UCSD-AML1 (cell line): ENCODE measurements at regions not wholly inside any gene's neighbourhood (a gene's known extent, or its start where the extent isn't known, plus 50 kb on each side); places are given as distances from the start of the nearest gene placed in this dataset.
"Not testable (repeated sequence)": the region's sequence is repeated elsewhere in the genome, so short reads cannot be mapped to it uniquely, and the experiment has no call there.

Source experiments
- DNase-seq: peaks from one replicate; lab custom pipeline; 2025; ENCODE audit not compliant: unreplicated experiment; lab: John Stamatoyannopoulos, UW

GRCh38 chr2:142395291-142395690 is 264.5 kb upstream of the LRP1B start:
- no peak for DNase-seq

GRCh38 chr2:142380372-142380771 is 249.6 kb upstream of the LRP1B start:
- no peak for DNase-seq

GRCh38 chr2:142362069-142362468 is 231.3 kb upstream of the LRP1B start:
- DNase-seq: not testable (repeated sequence)

GRCh38 chr2:142347751-142348150 is 216.9 kb upstream of the LRP1B start:
- no peak for DNase-seq

GRCh38 chr2:142339261-142339660 is 208.4 kb upstream of the LRP1B start:
- DNase-seq: no peak

GRCh38 chr2:142332196-142332595 is 201.4 kb upstream of the LRP1B start:
- DNase-seq: no peak

- no peak for DNase-seq
These were observed 199.6 kb upstream of the LRP1B start for GRCh38 chr2:142330458-142330857.

GRCh38 chr2:142325870-142326269 is 195.1 kb upstream of the LRP1B start:
- no peak for DNase-seq

- no peak for DNase-seq
These were observed 192.4 kb upstream of the LRP1B start for GRCh38 chr2:142323206-142323605.

GRCh38 chr2:142321706-142322280 is 191.0 kb upstream of the LRP1B start:
- DNase-seq: no peak

- no peak for DNase-seq
These were observed 189.3 kb upstream of the LRP1B start for GRCh38 chr2:142320067-142320466.

GRCh38 chr2:142316049-142316448 is 185.2 kb upstream of the LRP1B start:
- DNase-seq: no peak

- no peak for DNase-seq
These were observed 184.5 kb upstream of the LRP1B start for GRCh38 chr2:142315346-142315745.

- no peak for DNase-seq
These were observed 183.3 kb upstream of the LRP1B start for GRCh38 chr2:142314164-142314563.

- no peak for DNase-seq
These were observed 179.7 kb upstream of the LRP1B start for GRCh38 chr2:142310530-142310929.

- DNase-seq: no peak
These were observed 177.9 kb upstream of the LRP1B start for GRCh38 chr2:142308744-142309143.

GRCh38 chr2:142307616-142308115 is 176.8 kb upstream of the LRP1B start:
- DNase-seq: no peak

GRCh38 chr2:142307086-142307485 is 176.3 kb upstream of the LRP1B start:
- DNase-seq: no peak

GRCh38 chr2:142306131-142306530 is 175.3 kb upstream of the LRP1B start:
- no peak for DNase-seq

GRCh38 chr2:142300517-142300916 is 169.7 kb upstream of the LRP1B start:
- DNase-seq: no peak

GRCh38 chr2:142299021-142299420 is 168.2 kb upstream of the LRP1B start:
- no peak for DNase-seq

- no peak for DNase-seq
These were observed 163.4 kb upstream of the LRP1B start for GRCh38 chr2:142294225-142294624.

GRCh38 chr2:142291969-142292368 is 161.2 kb upstream of the LRP1B start:
- DNase-seq: no peak
